ENCODE measurements at regions not wholly inside any gene's neighbourhood (a gene's known extent, or its start where the extent isn't known, plus 50 kb on each side); places are given as distances from the start of the nearest gene placed in this dataset.
A peak's percentile ranks its signal among the peaks of the same experiment; 100 is the strongest.

DNA sequence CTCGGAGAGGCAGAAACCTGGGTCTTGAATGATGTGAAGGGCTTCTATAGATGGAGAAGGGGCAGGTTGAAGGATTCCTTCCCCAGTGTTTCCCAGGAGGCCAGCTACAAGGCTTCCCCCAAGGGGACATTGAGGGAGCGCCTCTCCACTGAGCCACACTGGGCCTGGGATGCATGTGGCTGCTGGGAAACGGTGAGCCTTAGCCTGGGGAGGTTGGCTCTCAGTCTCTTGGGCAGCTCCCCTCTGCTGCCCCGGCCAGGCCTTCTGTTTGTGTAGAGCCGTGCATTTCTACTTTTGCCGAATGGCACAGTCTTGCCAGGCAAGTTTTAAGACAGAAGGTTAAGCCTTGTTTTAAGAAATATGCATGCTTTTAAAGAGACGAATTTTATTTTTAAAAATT, 254.4 kb upstream of the POU3F1 start:
- Histone ChIP-seq H3K4me3 (replicated peaks in 1 of 2; ENCODE audit: low read depth in 1 of 2, low read length in 2 of 2) (no peak overlapping the region), H3K36me3 (ENCODE audit: control insufficient read depth in 1 of 2, insufficient read depth in 2 of 2, low read length in 2 of 2) (no peaks in the 10 kb centered on the region), H3K9me3 (ENCODE audit: control insufficient read depth in 1 of 2, insufficient read depth in 1 of 2, low read depth in 1 of 2, low read length in 2 of 2) (no peaks in the 10 kb centered on the region), H3K9me2 (ENCODE audit: insufficient read depth) (no peaks in the 10 kb centered on the region), H3K4me1 (ENCODE audit: control insufficient read depth in 1 of 2, insufficient read depth in 2 of 2, low read length in 2 of 2) (no peaks in the 10 kb centered on the region), H3K9ac (ENCODE audit: low read length) (no peak overlapping the region), H3K79me2 (ENCODE audit: insufficient read depth, low read length) (no peaks in the 10 kb centered on the region), H4K20me1 (ENCODE audit: insufficient read depth) (no peaks in the 10 kb centered on the region), H2AFZ (ENCODE audit: low read depth, low read length, poor library complexity, severe bottlenecking) (no peak overlapping the region), H3K27ac (ENCODE audit: low read depth, low read length) (no peak overlapping the region), H3K4me2 (ENCODE audit: low read length) (no peak overlapping the region), H3K27me3 (ENCODE audit: insufficient read depth, low read length) (peaks cover 68% of the 10 kb centered on the region)
- ChIA-PET POLR2A (no interaction called here), CTCF (no interaction called here), RAD21 (ENCODE audit: low non-redundant PET in 1 of 2, low total read pairs in 2 of 2, uncharacterized antibody in 2 of 2, unreplicated experiment in 2 of 2) (no interaction called here)
- BruUV-seq (replicated peaks), result no TSS peak
- ATAC-seq (peak; percentile 22; the same call in 1 of the 2 replicates), DNase-seq (ENCODE audit: low read depth, low spot score) (no peak)
- intact Hi-C loops (cut with micrococcal nuclease), result no loop called here
- TF ChIP-seq ELF1 (IDR thresholded peaks at IDR 0.05; ENCODE audit: borderline replicate concordance, low read depth) (no peak), SP1 (IDR thresholded peaks at IDR 0.05; ENCODE audit: low read depth) (no peak), SIN3A (IDR thresholded peaks at IDR 0.05; ENCODE audit: low read depth) (no peak), SRF (IDR thresholded peaks at IDR 0.05; ENCODE audit: low read depth) (no peak), TCF7L2 (IDR thresholded peaks at IDR 0.05; ENCODE audit: borderline replicate concordance, extremely low read depth, insufficient read depth, insufficient read length) (no peak), EZH2phosphoT487 (IDR thresholded peaks at IDR 0.05; ENCODE audit: borderline replicate concordance) (no peak), ZFX (IDR thresholded peaks at IDR 0.05) (no peak), EZH2 (IDR thresholded peaks at IDR 0.05) (no peak), CBX3 (IDR thresholded peaks at IDR 0.05; ENCODE audit: low read depth) (no peak), EGR1 (IDR thresholded peaks at IDR 0.05; ENCODE audit: low read depth) (no peak), POLR2A (IDR thresholded peaks at IDR 0.05; ENCODE audit: borderline replicate concordance, extremely low read depth, insufficient read depth, insufficient read length) (no peak), POLR2AphosphoS5 (IDR thresholded peaks at IDR 0.05; ENCODE audit: low read depth, low read length) (no peak)
- TF ChIP-seq, protein P1, sequence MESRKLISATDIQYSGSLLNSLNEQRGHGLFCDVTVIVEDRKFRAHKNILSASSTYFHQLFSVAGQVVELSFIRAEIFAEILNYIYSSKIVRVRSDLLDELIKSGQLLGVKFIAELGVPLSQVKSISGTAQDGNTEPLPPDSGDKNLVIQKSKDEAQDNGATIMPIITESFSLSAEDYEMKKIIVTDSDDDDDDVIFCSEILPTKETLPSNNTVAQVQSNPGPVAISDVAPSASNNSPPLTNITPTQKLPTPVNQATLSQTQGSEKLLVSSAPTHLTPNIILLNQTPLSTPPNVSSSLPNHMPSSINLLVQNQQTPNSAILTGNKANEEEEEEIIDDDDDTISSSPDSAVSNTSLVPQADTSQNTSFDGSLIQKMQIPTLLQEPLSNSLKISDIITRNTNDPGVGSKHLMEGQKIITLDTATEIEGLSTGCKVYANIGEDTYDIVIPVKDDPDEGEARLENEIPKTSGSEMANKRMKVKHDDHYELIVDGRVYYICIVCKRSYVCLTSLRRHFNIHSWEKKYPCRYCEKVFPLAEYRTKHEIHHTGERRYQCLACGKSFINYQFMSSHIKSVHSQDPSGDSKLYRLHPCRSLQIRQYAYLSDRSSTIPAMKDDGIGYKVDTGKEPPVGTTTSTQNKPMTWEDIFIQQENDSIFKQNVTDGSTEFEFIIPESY (IDR thresholded peaks at IDR 0.05; ENCODE audit: extremely low read depth, insufficient replicate concordance, low read length), result no peak
- TF ChIP-seq, protein P2, sequence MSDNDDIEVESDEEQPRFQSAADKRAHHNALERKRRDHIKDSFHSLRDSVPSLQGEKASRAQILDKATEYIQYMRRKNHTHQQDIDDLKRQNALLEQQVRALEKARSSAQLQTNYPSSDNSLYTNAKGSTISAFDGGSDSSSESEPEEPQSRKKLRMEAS (IDR thresholded peaks at IDR 0.05), result no peak
- TF ChIP-seq, protein P3, sequence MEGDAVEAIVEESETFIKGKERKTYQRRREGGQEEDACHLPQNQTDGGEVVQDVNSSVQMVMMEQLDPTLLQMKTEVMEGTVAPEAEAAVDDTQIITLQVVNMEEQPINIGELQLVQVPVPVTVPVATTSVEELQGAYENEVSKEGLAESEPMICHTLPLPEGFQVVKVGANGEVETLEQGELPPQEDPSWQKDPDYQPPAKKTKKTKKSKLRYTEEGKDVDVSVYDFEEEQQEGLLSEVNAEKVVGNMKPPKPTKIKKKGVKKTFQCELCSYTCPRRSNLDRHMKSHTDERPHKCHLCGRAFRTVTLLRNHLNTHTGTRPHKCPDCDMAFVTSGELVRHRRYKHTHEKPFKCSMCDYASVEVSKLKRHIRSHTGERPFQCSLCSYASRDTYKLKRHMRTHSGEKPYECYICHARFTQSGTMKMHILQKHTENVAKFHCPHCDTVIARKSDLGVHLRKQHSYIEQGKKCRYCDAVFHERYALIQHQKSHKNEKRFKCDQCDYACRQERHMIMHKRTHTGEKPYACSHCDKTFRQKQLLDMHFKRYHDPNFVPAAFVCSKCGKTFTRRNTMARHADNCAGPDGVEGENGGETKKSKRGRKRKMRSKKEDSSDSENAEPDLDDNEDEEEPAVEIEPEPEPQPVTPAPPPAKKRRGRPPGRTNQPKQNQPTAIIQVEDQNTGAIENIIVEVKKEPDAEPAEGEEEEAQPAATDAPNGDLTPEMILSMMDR (IDR thresholded peaks at IDR 0.05 in 2 of 3, conservative IDR thresholded peaks at IDR 0.05 in 1 of 3; ENCODE audit: borderline replicate concordance in 1 of 3, insufficient read depth in 1 of 3, low read depth in 2 of 3, low read length in 2 of 3), result no peak
- TF ChIP-seq, protein P4, sequence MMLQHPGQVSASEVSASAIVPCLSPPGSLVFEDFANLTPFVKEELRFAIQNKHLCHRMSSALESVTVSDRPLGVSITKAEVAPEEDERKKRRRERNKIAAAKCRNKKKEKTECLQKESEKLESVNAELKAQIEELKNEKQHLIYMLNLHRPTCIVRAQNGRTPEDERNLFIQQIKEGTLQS (IDR thresholded peaks at IDR 0.05), result no peak
